HCT116 (cell line): ENCODE measurements at regions not wholly inside any gene's neighbourhood (a gene's known extent, or its start where the extent isn't known, plus 50 kb on each side); places are given as distances from the start of the nearest gene placed in this dataset.

ENCODE experiments used
- ATAC-seq: fragments of 200-7000 bp; cut with Tn5 transposase; 2 replicates; pipeline ENCODE4 v1.9.1; 2020; ENCODE audit warnings: mild to moderate bottlenecking, moderate library complexity
- BruUV-seq: library from RNA; stranded (reverse); fragments of 400-500 nt; replicated peaks from 2 replicates; lab custom pipeline; 2021; lab: Mats Ljungman, UMichigan
- CTCF ChIA-PET: fragments of 300-600 bp; sonication (Branson Sonifier 250); formaldehyde crosslinking; loops from one replicate; lab custom pipeline; 2021; ENCODE audit warnings: antibody characterized with exemption; lab: Charles Lee
- POLR2A ChIA-PET: fragments of 300-600, 350-600 bp; sonication (Branson Sonifier 250); formaldehyde crosslinking; loops from one replicate; lab custom pipeline; 2021; ENCODE audit warnings: antibody characterized with exemption; lab: Charles Lee
- RAD21 ChIA-PET, 2 experiments: fragments of 300-600 bp; sonication (Branson Sonifier 250); formaldehyde crosslinking; loops; one replicate each; lab custom pipeline; 2023; ENCODE audit warnings: low total read pairs in 2 of 2; ENCODE audit not compliant: uncharacterized antibody in 2 of 2, unreplicated experiment in 2 of 2, low non-redundant PET in 1 of 2; lab: Charles Lee
- DNase-seq: peaks from one replicate; pipeline ENCODE4 v3.0.0-alpha.2; 2010; ENCODE audit warnings: low read depth, low spot score
- H2AFZ ChIP-seq: fragments of 200-600 bp; shearing (Covaris generic), sonication (generic); 2 replicates; pipeline ENCODE4 v1.6.1; 2017; ENCODE audit warnings: low read depth, mixed run types, mixed read lengths, antibody characterized with exemption, low read length; ENCODE audit not compliant: poor library complexity, severe bottlenecking
- H3K27ac ChIP-seq: 2 replicates; pipeline ENCODE4 v1.5.1; 2012; ENCODE audit warnings: low read depth, low read length
- H3K27me3 ChIP-seq: fragments of 200-600 bp; sonication (generic); 2 replicates; pipeline ENCODE4 v1.6.1; 2016; ENCODE audit warnings: mixed run types, low read length, mixed read lengths; ENCODE audit not compliant: insufficient read depth
- H3K36me3 ChIP-seq, 2 experiments: fragments of 200-500 bp in 1 of 2; fragments of 200-600 bp in 1 of 2; sonication (Bioruptor generic) in 1 of 2; sonication (generic) in 1 of 2; 2 replicates each; pipeline versions ENCODE4 v1.5.1 to v1.6.1; 2014 to 2016; ENCODE audit warnings: low read length in 2 of 2, inconsistent platforms in 1 of 2, mixed read lengths in 1 of 2, mixed run types in 1 of 2; ENCODE audit not compliant: insufficient read depth in 2 of 2, control insufficient read depth in 1 of 2
- H3K4me1 ChIP-seq, 2 experiments: fragments of 200-600 bp in 1 of 2; sonication (generic) in 1 of 2; 2 replicates each; pipeline versions ENCODE4 v1.5.1 to v1.6.1; 2012 to 2017; ENCODE audit warnings: low read length in 2 of 2, inconsistent platforms in 1 of 2, mild to moderate bottlenecking in 1 of 2, mixed read lengths in 1 of 2, mixed run types in 1 of 2, moderate library complexity in 1 of 2; ENCODE audit not compliant: insufficient read depth in 2 of 2, control insufficient read depth in 1 of 2
- H3K4me2 ChIP-seq: fragments of 200-600 bp; sonication (generic); 2 replicates; pipeline ENCODE4 v1.6.1; 2017; ENCODE audit warnings: mixed run types, low read length, mixed read lengths
- H3K4me3 ChIP-seq, 2 experiments: fragments of 200-600 bp in 1 of 2; sonication (generic) in 1 of 2; replicated peaks in 1 of 2; 2 replicates each; pipeline ENCODE4 v1.5.1; 2011 to 2016; ENCODE audit warnings: low read length in 2 of 2, control low read depth in 1 of 2, low read depth in 1 of 2, mild to moderate bottlenecking in 1 of 2, mixed read lengths in 1 of 2, mixed run types in 1 of 2
- H3K79me2 ChIP-seq: fragments of 200-600 bp; sonication (generic); 2 replicates; pipeline ENCODE4 v1.6.1; 2017; ENCODE audit warnings: mild to moderate bottlenecking, mixed run types, low read length, moderate library complexity, mixed read lengths; ENCODE audit not compliant: insufficient read depth
- H3K9ac ChIP-seq: fragments of 200-600 bp; sonication (generic); 2 replicates; pipeline ENCODE4 v1.6.1; 2016; ENCODE audit warnings: low read length, mixed read lengths
- H3K9me2 ChIP-seq: fragments of 200-600 bp; sonication (generic), shearing (Covaris generic); 2 replicates; pipeline ENCODE4 v1.6.1; 2017; ENCODE audit warnings: mixed run types, mild to moderate bottlenecking, moderate library complexity; ENCODE audit not compliant: insufficient read depth
- H3K9me3 ChIP-seq, 2 experiments: fragments of 200-500 bp in 1 of 2; fragments of 200-600 bp in 1 of 2; sonication (Bioruptor generic) in 1 of 2; sonication (generic) in 1 of 2; 2 replicates each; pipeline ENCODE4 v1.6.1; 2014 to 2017; ENCODE audit warnings: low read length in 2 of 2, mixed read lengths in 2 of 2, inconsistent platforms in 1 of 2, low read depth in 1 of 2, mild to moderate bottlenecking in 1 of 2, mixed run types in 1 of 2, moderate library complexity in 1 of 2; ENCODE audit not compliant: control insufficient read depth in 1 of 2, insufficient read depth in 1 of 2
- H4K20me1 ChIP-seq: fragments of 200-600 bp; sonication (generic), shearing (Covaris generic); 2 replicates; pipeline ENCODE4 v1.6.1; 2017; ENCODE audit warnings: mixed run types, mild to moderate bottlenecking, moderate library complexity; ENCODE audit not compliant: insufficient read depth
- CEBPB ChIP-seq: IDR thresholded peaks from 2 replicates; pipeline ENCODE4 v1.6.1; 2012; ENCODE audit warnings: low read depth
- EGR1 ChIP-seq: IDR thresholded peaks from 2 replicates; pipeline ENCODE4 v1.6.1; 2012; ENCODE audit warnings: low read depth
- ELF1 ChIP-seq: IDR thresholded peaks from 2 replicates; pipeline ENCODE4 v1.6.1; 2012; ENCODE audit warnings: low read depth, borderline replicate concordance
- EZH2 ChIP-seq: fragments of 200-600 bp; sonication (generic); IDR thresholded peaks from 2 replicates; pipeline ENCODE4 v1.6.1; 2017; ENCODE audit warnings: antibody characterized with exemption, mixed run types
- FOSL1 ChIP-seq: IDR thresholded peaks from 2 replicates; pipeline ENCODE4 v1.6.1; 2012; ENCODE audit warnings: low read depth
- MAX ChIP-seq: IDR thresholded peaks from 2 replicates; pipeline ENCODE4 v1.6.1; 2012
- POLR2A ChIP-seq: IDR thresholded peaks from 2 replicates; pipeline ENCODE4 v1.7.0; 2011; ENCODE audit warnings: borderline replicate concordance; ENCODE audit not compliant: insufficient read depth, insufficient read length; ENCODE audit errors: extremely low read depth
- RAD21 ChIP-seq: IDR thresholded peaks from 2 replicates; pipeline ENCODE4 v1.6.1; 2012; ENCODE audit warnings: low read depth, mild to moderate bottlenecking
- REST ChIP-seq: IDR thresholded peaks from 2 replicates; pipeline ENCODE4 v1.6.1; 2012; ENCODE audit warnings: low read depth
- YY1 ChIP-seq: IDR thresholded peaks from 2 replicates; pipeline ENCODE4 v1.6.1; 2011; ENCODE audit warnings: low read length, low read depth, moderate library complexity, mild to moderate bottlenecking; ENCODE audit not compliant: insufficient replicate concordance; ENCODE audit errors: extremely low read depth
- ZNF274 ChIP-seq: fragments of 200-500 bp; sonication (Bioruptor generic); IDR thresholded peaks from 2 replicates; pipeline ENCODE4 v1.6.1; 2014; ENCODE audit warnings: mild to moderate bottlenecking, low read depth, low read length, inconsistent platforms
- intact Hi-C: fragments of 100-400 bp; cut with micrococcal nuclease; formaldehyde crosslinking; loops from 2 replicates; pipeline ENCODE4 v1.10.0; 2022

- ChIA-PET POLR2A (no interaction called here), CTCF (no interaction called here), RAD21 (no interaction called here)
- DNase-seq (no peak), ATAC-seq (no peak)
- no peaks in the 10 kb centered on the region for H3K9me3 ChIP-seq
- intact Hi-C loops: no loop called here
- no peaks in the 10 kb centered on the region for H4K20me1 ChIP-seq
- TF ChIP-seq POLR2A (no peak), REST (no peak), ELF1 (no peak), YY1 (no peak), CEBPB (no peak), ZNF274 (no peak), EZH2 (no peak), MAX (no peak), FOSL1 (no peak), EGR1 (no peak), RAD21 (no peak)
- H3K36me3 ChIP-seq: no peaks in the 10 kb centered on the region
- no peak overlapping the region for H3K4me2 ChIP-seq
- H3K79me2 ChIP-seq: no peaks in the 10 kb centered on the region
- no peaks in the 10 kb centered on the region for H3K9me2 ChIP-seq
- no peak overlapping the region for H3K9ac ChIP-seq
- H3K27ac ChIP-seq: no peak overlapping the region
- H3K4me3 ChIP-seq: no peak overlapping the region
- no TSS peak for BruUV-seq
- H3K27me3 ChIP-seq: peaks cover 8% of the 10 kb centered on the region; the same call in 1 of the 2 replicates
- peaks cover 2 to 9% of the 10 kb centered on the region in 2 experiments; a peak in 3 of 4 replicates for H3K4me1 ChIP-seq
- H2AFZ ChIP-seq: no peak overlapping the region
These were observed 96.4 kb upstream of the COL5A1 start for GRCh38 chr9:134545215-134545542.
